Epithelial cell of proximal tubule (primary cell): ENCODE measurements at regions not wholly inside any gene's neighbourhood (a gene's known extent, or its start where the extent isn't known, plus 50 kb on each side); places are given as distances from the start of the nearest gene placed in this dataset.

ENCODE experiments used
- DNase-seq: peaks from one replicate; pipeline ENCODE4 v3.0.0-alpha.2; 2011; ENCODE audit warnings: low read depth
- H3K4me3 ChIP-seq: 2 replicates; pipeline ENCODE4 v1.5.1; 2011; ENCODE audit warnings: low read depth, mild to moderate bottlenecking, low read length
- TF ChIP-seq, protein P1 (sequence below): conservative IDR thresholded peaks from 2 replicates; pipeline ENCODE4 v1.5.1; 2012; ENCODE audit warnings: low read depth, mild to moderate bottlenecking, low read length

DNA sequence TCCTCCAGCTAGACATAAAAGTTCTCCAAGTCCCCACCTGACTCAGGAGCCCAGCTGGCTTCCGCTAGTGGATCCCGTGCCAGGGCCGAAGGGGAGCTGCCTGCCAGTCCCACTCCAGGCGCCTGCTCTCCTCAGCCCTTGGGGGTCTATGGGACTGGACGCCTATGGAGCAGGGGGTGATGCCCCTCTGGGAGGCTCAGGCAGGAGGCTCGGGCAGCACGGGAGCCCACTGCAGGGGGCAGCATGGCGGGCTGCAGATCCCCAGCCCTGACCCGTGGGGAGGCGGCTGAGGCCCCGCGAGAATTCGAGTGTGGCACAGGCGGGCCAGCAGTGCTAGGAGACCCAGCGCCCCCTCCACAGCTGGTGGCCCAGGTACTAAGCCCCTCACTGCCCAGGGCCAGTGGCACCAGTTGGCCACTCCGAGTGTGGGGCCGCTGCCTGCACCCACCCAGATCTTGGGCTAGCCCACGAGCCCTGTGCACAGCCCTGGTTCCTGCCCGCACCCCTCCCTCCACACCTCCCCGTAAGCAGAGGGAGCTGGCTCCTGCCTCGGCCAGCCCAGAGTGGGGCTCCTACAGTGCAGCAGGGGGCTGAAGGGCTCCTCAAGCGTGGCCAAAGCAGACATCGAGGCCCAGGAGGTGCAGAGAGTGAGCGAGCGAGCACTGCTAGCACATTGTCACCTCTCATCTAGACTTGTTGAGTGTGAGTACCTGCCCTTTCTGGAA is 221.3 kb upstream of the NSMCE3 start:
- no peak overlapping the region for H3K4me3 ChIP-seq
- no peak for DNase-seq
- TF ChIP-seq, protein P1, sequence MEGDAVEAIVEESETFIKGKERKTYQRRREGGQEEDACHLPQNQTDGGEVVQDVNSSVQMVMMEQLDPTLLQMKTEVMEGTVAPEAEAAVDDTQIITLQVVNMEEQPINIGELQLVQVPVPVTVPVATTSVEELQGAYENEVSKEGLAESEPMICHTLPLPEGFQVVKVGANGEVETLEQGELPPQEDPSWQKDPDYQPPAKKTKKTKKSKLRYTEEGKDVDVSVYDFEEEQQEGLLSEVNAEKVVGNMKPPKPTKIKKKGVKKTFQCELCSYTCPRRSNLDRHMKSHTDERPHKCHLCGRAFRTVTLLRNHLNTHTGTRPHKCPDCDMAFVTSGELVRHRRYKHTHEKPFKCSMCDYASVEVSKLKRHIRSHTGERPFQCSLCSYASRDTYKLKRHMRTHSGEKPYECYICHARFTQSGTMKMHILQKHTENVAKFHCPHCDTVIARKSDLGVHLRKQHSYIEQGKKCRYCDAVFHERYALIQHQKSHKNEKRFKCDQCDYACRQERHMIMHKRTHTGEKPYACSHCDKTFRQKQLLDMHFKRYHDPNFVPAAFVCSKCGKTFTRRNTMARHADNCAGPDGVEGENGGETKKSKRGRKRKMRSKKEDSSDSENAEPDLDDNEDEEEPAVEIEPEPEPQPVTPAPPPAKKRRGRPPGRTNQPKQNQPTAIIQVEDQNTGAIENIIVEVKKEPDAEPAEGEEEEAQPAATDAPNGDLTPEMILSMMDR: no peak

DNA sequence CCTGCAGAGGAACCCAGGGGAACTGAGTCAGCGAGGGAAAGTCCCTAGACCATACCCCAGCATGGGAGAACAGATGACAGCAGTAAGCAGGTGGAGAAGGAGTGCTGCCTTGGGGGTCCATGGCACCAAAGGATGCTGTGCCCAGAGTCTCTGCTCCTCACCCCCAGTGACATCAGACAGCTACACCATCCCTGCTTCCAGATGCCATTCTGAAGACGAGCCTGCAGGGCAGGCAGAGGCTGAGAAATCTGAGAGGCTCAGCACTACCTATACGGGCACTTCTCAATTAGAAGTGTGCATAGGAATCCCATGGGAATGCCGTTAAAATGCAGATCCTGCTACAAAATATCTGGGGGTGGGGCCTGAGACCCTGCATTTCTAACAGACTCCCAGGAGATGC is 211.3 kb upstream of the NSMCE3 start:
- no peak overlapping the region for H3K4me3 ChIP-seq
- DNase-seq: no peak
- TF ChIP-seq, protein P1: no peak

DNA sequence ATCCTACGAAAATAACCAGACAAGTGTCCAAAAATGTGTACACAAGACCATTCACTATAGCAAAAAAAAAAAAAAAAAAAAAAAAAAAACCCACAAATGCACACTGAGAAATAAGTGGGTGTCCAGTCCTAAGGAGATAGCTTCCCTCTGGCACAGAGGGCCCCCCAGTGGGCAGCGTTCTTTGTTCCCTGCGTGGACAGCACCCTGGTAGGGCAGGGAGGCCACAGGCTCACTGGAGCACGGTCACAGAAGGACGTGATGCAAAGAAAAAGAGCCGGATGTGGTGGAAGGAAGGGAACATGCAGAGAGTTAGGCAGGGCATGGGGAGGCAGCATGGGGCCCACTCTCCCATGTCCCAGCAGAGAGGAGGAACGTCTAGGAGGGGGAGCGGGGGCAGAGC is 210.7 kb upstream of the NSMCE3 start:
- DNase-seq: no peak
- no peak overlapping the region for H3K4me3 ChIP-seq
- TF ChIP-seq, protein P1: no peak

DNA sequence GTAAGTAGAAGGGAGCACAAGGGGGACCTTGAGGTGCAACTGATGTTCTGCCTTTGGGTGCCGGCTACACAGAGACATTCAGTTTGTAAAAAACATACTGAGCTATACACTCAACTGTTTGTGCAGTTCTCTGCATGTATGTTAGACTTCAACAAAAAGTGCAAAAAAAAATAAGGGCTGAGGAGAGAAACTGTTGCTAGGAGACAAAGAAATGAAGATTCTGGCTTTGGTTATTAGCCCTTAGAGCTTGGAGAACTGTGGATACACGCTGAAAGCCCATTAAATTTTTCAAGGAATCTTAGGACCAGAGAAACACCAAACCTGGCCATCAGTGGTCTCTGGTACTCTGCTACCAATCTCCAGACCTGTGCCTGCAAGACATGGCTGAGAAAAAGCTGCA is 207.6 kb upstream of the NSMCE3 start:
- no peak overlapping the region for H3K4me3 ChIP-seq
- TF ChIP-seq, protein P1: no peak
- no peak for DNase-seq

DNA sequence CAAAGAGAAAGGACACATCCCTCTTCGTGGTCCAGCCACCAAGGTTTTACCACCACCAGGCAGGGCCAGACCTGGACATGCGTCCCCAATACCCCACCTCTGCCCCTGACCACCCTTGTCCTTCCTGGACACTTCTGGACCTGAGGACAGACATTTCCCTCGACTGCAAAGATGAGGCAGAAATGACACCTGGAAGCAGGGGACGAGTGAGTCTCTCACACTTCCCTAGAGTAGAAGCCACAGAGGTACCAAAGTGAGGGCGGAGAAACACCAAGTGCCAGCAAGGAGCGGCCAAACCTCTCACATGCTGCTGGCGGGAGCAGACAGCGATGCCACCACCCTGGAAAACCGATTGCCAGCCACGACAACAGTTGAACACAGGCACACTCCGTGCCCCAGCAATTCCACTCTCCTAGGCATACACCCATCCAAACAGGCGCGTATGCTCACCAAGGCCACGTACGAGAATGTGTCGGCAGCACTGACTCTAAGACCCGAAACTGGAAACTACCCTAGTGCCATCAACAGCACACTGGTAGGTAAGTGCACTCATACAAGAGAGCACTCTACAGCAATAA is 207.0 kb upstream of the NSMCE3 start:
- no peak for DNase-seq
- TF ChIP-seq, protein P1: no peak

DNA sequence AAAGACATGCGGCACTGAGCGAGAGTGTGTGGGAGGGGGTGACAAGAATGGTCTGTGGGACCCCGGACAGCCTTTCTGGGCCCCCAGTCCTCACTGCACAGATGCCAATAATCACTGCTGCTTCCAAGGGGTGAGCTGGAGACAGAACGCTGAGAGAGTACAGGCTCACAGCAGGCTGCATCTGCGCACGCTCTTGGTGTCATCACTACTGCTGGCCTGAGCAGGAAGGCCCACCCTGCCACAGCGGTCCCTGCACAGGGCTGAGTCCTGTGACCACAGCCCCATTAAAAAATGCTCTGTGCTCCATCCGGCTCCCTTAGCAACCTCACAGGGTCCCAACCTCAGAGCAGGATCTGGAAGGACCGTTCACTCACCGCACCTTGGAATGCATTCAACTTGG is 205.5 kb upstream of the NSMCE3 start:
- no peak overlapping the region for H3K4me3 ChIP-seq
- TF ChIP-seq, protein P1: no peak
- no peak for DNase-seq

More for the DNA sequence above, 207.0 kb upstream of the NSMCE3 start:
- H3K4me3 ChIP-seq: no peak overlapping the region

DNA sequence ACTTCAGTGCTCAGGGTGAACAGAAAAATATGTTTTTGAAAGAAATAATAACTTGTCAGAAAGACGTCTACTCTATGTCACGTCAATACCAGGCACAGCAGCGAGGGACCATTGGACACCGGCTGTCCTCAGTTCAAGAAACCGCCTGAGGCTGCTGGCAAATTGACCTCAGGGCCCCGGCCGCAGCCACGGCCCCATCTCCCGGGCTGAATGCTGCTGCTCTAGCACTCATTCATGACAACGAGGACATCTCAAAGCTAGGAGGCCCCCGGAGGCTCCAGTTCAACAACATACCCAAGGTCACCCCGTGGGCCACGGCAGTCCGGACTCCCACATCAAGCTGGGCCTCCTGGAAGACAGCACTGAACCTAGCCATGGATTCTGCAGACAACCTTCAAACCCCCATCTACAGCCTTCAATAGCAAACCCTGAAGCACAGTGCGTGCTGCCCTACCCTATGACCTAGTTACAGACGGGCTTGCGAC is 204.0 kb upstream of the NSMCE3 start:
- no peak overlapping the region for H3K4me3 ChIP-seq
- TF ChIP-seq, protein P1: no peak
- no peak for DNase-seq
